Mucosa of descending colon (tissue), 3 donors: ENCODE measurements at regions not wholly inside any gene's neighbourhood (a gene's known extent, or its start where the extent isn't known, plus 50 kb on each side); places are given as distances from the start of the nearest gene placed in this dataset.

Source experiments
- ATAC-seq: fragments of 200-7000 bp; cut with Tn5 transposase; one replicate; pipeline ENCODE4 v1.9.1; 2020; ENCODE audit warnings: mild to moderate bottlenecking, moderate library complexity
- DNase-seq, 3 donors: peaks; one replicate each; pipeline ENCODE4 v3.0.0-alpha.2; 2020
- H3K36me3 ChIP-seq: fragments of 200-600 bp; one replicate; pipeline ENCODE4 v1.8.0; 2021; ENCODE audit warnings: low read depth, mild to moderate bottlenecking
- H3K4me1 ChIP-seq: fragments of 200-600 bp; one replicate; pipeline ENCODE4 v1.8.0; 2021; ENCODE audit warnings: low read depth, mild to moderate bottlenecking
- H3K4me3 ChIP-seq: fragments of 200-600 bp; one replicate; pipeline ENCODE4 v1.8.0; 2021; ENCODE audit warnings: mild to moderate bottlenecking
- H3K9me3 ChIP-seq: fragments of 200-600 bp; one replicate; pipeline ENCODE4 v1.8.0; 2021; ENCODE audit warnings: mild to moderate bottlenecking
- intact Hi-C, 2 donors: fragments of 100-400 bp; cut with DNase I in 1 of 2; cut with micrococcal nuclease in 1 of 2; formaldehyde crosslinking; loops; one replicate each; pipeline versions ENCODE4 v1.11.0 to v1.11.1; 2022; cut with DNase I, micrococcal nuclease
- TF ChIP-seq, protein P1 (sequence below): fragments of 200-600 bp; IDR thresholded peaks from one replicate; pipeline ENCODE4 v1.8.0; 2022; ENCODE audit warnings: antibody characterized with exemption, mild to moderate bottlenecking
- donor health status: DM: no; HTN: no; CAD: no; lungs with moderate emphysema.
- donor health status: DM: no; HTN: no; CAD: no.
- donor health status: DM: no; HTN: yes; CAD: no.

DNA sequence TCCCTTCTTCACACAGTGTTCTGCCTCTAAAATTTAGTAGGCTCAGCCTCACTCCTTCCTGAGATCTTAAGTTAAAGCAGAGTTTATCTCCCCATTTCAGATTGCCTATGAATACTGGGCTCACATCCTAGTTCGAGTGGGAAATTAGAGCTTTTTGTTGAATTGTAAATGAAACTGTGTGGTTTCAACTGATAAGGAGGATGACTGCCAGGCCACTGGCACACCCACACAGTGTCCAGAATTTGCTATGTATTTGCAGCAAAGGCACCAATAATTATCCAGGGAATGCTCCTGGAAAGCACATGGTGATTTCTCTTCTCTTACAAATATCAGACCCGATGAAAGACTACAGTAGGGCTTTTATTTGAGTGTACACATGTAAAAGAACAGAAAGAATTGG is 308.1 kb upstream of the COL8A1 start:
- Histone ChIP-seq H3K4me3 (no peak overlapping the region), H3K4me1 (no peaks in the 10 kb centered on the region), H3K36me3 (no peaks in the 10 kb centered on the region), H3K9me3 (no peaks in the 10 kb centered on the region)
- ATAC-seq (no peak), DNase-seq (no peak)
- TF ChIP-seq, protein P1, sequence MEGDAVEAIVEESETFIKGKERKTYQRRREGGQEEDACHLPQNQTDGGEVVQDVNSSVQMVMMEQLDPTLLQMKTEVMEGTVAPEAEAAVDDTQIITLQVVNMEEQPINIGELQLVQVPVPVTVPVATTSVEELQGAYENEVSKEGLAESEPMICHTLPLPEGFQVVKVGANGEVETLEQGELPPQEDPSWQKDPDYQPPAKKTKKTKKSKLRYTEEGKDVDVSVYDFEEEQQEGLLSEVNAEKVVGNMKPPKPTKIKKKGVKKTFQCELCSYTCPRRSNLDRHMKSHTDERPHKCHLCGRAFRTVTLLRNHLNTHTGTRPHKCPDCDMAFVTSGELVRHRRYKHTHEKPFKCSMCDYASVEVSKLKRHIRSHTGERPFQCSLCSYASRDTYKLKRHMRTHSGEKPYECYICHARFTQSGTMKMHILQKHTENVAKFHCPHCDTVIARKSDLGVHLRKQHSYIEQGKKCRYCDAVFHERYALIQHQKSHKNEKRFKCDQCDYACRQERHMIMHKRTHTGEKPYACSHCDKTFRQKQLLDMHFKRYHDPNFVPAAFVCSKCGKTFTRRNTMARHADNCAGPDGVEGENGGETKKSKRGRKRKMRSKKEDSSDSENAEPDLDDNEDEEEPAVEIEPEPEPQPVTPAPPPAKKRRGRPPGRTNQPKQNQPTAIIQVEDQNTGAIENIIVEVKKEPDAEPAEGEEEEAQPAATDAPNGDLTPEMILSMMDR, result no peak
- intact Hi-C loops, result no loop called here

DNA sequence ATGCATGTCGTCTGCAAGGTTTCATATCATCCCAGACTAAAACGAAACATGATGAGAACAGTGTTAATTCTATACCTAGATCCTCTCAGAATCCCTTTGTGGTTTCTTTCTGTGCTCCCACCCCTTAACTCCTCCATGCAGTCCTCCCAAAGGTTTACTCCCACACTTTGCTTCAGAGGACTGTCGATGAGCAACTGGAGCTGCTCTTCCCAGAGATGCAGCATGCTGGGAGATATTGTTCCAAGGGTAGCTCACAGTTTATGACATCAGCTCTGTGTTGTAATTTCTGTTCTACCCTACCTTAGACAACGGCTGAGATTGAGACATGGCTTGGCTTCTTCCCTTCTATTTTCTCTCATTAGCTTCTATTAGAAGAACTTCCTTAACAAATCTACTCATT is 313.0 kb upstream of the COL8A1 start:
- Histone ChIP-seq H3K4me3 (no peak overlapping the region), H3K4me1 (no peaks in the 10 kb centered on the region), H3K9me3 (no peaks in the 10 kb centered on the region), H3K36me3 (no peaks in the 10 kb centered on the region)
- TF ChIP-seq, protein P1, result no peak
- intact Hi-C loops, result no loop called here
- DNase-seq (no peak), ATAC-seq (peak; percentile 23)

DNA sequence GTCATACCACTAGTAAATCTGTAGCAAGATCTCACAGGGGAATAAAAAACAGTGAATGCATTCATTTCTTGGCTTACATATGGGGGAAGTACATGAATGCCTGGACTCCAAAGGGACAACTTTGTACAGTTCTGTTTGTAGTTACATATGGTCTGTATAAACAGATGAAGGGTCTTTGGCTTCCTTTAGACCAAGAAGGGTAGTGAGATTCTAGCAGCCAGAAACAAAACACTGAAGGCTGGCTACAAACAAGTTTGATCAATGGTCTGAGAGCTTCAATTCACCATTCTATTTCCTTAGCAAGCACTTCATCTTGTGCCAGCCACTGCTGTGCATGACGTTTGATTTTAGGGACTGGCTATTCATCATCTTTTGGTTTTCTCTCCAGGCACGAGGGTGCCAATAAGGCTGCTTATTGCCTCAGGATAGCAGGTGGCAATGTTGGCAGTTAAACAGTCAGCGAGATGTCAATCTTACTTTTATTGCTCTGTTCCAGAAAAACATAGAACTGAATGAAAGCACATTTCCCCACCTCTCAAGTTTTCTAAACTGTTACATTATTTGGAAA is 313.7 kb upstream of the COL8A1 start:
- H3K4me1 ChIP-seq, result no peaks in the 10 kb centered on the region
- H3K9me3 ChIP-seq, result no peaks in the 10 kb centered on the region
- ATAC-seq (peak; percentile 67), DNase-seq (peak in 1 of 3 donors; percentile 22)
- TF ChIP-seq, protein P1, result no peak
- no peaks in the 10 kb centered on the region for H3K36me3 ChIP-seq
- intact Hi-C loops, result no loop called here
- H3K4me3 ChIP-seq, result no peak overlapping the region

DNA sequence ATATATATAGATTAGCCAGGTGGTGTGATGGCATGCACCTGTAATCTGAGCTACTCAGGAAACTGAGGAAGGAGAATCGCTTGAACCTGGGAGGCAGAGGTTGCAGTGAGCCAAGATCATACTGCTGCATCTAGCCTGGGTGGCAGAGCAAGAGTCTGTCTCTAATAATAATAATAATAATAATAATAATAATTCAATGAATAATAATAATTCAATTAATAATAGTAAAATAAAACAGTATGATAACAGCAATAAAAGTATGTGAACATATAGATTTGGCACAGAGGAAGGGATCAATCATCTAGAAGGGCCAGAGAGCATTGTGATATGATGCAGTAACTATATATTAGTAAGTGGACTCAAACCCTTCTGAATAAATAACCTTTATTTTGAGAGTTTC is 314.5 kb upstream of the COL8A1 start:
- DNase-seq (no peak), ATAC-seq (no peak)
- no peaks in the 10 kb centered on the region for H3K36me3 ChIP-seq
- TF ChIP-seq, protein P1, result no peak
- H3K9me3 ChIP-seq, result no peaks in the 10 kb centered on the region
- H3K4me3 ChIP-seq, result no peak overlapping the region
- intact Hi-C loops, result no loop called here
- no peaks in the 10 kb centered on the region for H3K4me1 ChIP-seq

DNA sequence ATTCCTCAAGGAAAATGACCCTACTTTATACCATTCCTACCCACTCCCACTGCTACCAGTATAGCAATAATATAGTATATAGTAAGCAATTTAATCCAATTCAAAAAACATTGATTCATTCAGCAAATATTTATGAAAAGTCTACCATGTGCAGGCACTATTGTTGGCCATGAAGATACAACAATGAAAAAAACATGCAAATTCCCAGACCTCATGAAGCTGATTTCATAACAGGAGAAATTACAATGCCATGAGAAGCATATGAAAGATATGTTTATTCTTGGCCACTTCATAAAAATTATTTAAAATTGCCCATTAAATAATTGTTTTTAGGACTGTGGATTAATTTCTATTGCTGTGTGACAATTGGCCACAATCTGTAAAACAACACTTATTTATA is 315.8 kb upstream of the COL8A1 start:
- intact Hi-C loops, result no loop called here

More for the DNA sequence above, 315.8 kb upstream of the COL8A1 start:
- ATAC-seq (no peak), DNase-seq (no peak)
- Histone ChIP-seq H3K36me3 (no peaks in the 10 kb centered on the region), H3K4me3 (no peak overlapping the region), H3K4me1 (no peaks in the 10 kb centered on the region), H3K9me3 (no peaks in the 10 kb centered on the region)
- TF ChIP-seq, protein P1, result no peak
